GM19351 (cell line): ENCODE measurements at regions not wholly inside any gene's neighbourhood (a gene's known extent, or its start where the extent isn't known, plus 50 kb on each side); places are given as distances from the start of the nearest gene placed in this dataset.

Experiments used
- ATAC-seq: cut with Tn5 transposase; IDR thresholded peaks from one replicate; pipeline ENCODE4 v1.9.1; 2021; ENCODE audit warnings: mild to moderate bottlenecking, moderate library complexity; ENCODE audit not compliant: unreplicated experiment

DNA sequence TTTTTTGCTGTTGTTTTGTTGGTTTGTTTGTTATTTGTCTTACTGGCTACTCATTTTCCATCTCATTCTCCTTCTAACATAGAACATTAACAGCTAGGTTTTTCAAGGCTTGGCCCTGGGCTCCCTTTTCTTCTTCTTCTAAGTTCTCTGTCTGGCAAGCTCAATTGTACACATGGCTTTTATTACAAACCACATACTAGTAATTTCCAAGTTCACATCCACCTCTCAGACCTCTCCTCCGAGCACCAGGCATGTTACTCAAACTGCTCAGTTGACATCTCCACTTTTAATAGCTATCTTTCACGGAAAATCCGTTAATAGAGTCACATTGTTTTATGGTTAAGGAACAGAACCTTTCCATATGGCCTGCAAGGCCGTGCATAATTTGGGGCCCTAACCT, 736.9 kb upstream of the ADAMTS5 start:
- ATAC-seq, result no peak

DNA sequence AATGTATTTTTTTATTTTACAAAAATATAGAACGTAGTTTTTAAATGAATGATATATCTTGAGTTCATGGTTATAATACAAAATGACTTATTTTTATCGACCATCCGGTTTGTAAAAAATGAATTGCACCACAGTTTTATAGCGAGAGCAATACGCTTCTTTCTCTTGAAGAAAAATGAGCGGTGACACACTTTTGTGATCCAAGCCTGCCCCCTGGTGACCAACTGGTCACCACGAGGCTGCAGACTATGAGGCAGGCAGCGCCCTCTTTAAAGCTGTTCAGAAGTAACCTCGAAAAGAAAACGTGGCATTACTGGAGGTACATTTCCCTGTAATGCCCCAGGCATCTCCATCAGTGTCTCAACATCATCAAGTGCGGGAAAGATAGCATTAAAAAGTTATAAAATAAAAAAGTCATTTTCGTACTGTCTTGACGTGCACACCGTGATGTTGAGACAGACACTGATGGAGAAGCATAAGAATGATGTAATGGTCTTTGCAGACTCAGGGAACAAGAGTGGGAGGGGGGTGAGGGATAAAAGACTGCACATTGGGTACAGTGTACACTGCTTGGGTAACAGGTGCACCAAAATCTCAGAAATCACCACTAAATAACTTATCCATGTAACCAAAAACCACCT, 734.2 kb upstream of the ADAMTS5 start:
- ATAC-seq, result peak; percentile 90

DNA sequence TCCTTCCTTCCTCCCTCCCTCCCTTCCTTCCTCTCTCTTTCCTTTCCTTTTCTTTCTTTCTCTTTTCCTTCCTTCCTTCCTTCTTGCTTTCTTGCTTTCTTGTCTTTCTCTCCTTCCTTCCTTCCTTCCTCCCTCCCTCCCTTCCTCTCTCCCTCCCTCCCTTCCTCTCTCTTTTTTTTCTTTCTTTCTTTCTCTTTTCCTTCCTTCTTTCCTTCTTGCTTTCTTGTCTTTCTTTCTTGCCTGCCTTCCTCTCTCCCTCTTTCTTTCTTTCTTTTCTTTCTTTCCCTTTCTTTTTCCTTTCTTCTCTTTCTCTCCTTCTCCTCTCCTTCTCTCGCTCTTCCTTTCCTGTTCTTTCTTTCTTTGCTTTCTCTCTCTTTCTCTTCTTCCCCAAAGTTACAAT, 728.4 kb upstream of the ADAMTS5 start:
- no peak for ATAC-seq

DNA sequence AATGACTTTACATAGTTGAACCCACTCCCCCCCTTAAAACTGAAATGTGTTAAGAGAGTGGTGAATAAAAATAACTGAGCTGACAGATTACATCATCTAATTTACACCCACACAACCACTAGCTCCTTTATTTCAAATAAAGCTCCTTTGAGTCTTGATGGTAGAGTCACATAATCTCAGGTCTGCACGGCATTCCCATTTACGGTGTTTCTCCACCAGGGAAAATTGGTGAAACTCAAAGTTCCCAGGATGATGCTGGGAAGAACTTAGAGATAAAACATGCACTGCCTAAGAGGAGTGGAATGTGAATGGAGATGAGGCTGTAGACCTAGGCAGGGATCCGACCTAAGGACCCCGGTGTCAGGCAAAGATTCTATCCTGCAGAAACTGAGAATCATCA, 727.8 kb upstream of the ADAMTS5 start:
- ATAC-seq, result no peak

DNA sequence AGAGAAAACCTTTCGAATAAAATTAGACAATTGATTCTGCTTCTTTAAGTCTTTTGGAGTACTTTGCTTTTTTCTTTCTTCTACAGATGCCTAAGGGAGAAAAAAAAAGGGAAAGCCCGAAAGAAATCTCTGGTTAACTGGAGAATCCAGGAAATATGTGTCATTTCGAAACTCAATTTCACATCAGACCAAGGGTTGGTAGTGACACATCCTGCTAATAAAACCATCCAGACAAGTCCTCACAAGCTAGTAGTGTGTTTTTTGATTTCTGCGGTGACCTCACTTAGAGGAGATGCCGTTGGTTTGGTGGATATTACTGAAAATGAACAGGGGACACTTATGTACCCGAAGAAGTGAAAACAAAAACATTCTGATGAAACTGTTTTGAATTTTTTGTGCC, 726.5 kb upstream of the ADAMTS5 start:
- no peak for ATAC-seq

DNA sequence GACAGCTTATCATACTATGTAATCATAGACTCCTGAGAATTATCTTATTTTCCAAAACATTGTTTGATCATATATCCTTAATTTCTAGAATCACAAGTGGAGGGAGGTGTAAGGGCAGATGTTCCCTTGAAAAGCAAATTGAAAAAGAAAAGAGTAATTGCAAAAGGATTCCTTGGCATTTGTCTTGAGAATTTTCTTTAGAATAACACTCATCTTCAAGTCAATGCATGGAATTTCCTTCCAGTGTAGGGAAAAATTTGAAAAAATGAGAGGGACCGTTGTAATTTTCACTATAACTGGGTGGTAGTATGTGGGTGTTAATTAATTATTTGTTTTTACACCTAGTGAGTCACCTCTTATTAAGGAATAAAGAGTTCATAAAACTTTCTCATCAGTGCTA, 724.6 kb upstream of the ADAMTS5 start:
- ATAC-seq, result no peak

DNA sequence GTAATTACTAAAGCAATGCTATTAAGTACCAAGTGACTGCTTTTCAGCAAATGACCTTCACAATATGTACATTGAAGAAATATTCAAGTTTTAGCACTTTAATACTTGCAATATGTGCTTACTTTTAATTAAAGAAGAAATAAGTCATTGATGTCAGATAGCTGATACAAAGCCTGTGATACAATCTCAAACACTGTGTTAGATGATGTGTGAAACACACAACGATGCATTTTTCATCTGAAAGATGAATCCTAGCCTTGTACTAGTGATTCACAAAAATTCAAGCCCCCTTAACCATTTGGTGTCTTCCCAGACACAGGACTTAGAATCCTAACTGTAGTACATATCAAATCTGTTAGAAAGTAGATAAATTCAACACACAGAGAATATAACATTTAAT, 724.1 kb upstream of the ADAMTS5 start:
- ATAC-seq, result no peak

DNA sequence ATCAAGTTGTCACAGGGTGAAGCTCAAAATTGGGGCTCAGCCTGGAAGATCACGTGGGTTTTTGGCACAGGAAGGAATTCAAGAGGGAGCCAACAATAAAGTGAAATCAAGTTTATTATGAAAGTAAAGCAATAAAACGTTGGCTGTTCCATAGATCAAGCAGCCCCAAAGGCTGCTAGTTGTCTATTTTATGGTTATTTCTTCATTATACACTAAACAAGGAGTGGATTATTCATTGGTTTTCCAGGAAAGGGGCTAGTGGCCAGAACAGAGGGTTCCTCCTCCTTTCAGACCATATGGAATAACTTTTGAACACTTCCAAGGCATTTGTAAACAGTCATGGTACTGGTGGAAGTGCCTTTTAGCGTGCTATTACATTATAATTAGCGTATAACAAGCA, 723.5 kb upstream of the ADAMTS5 start:
- no peak for ATAC-seq

DNA sequence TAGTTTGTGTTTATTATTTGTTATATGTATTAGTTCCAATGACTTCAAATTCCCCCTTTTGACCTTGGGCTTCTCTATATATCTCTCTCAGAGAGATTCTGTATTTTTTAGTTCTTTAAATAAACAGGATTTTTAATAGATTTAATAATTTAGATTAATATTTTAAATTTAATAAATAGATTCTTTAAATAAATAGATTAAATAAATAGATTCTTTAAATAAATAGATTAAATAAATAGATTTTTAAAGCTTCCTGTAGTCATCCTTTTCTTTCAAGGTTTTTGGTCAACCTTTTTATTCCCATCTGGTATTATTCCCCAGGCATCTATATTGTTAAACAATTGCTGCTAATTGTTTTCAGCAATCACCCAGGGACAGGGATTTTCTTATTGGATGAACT, 721.9 kb upstream of the ADAMTS5 start:
- ATAC-seq, result no peak

DNA sequence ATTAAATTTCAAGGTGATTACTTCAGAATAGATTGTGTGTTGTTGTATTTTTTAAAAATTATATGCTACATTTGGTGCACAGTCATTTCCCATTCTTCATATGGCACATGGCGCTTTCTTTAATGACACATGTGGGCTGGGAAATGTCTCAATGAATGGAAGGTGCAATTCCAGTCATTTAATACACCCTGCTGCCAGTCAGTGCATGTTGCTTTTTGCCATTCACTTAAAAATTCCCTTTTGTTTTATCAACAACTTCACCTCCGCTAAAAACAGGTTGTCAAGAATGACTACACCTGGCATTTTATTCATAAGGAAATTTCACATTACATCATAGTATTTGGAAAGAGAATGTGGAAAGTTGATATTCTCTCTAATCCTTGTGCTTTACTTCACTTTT, 716.4 kb upstream of the ADAMTS5 start:
- ATAC-seq, result no peak

DNA sequence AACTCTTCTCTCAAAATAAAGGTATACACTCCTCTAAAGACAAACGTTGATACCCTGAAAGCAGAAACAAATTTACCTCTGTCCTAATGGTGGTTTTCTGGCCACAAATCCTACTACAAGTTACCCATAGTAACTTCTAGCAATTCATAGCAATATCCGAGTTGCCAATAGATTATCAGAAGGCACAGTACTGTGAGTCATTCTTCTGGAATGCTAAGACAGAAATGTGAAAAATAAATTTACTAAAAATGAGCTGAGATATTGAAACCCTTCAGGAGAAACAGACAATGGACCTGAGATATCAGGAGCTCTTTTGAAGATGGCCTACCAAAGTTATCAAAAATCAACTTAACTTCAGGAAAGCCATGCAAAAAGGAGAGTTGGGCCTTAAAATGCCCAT, 715.0 kb upstream of the ADAMTS5 start:
- no peak for ATAC-seq

DNA sequence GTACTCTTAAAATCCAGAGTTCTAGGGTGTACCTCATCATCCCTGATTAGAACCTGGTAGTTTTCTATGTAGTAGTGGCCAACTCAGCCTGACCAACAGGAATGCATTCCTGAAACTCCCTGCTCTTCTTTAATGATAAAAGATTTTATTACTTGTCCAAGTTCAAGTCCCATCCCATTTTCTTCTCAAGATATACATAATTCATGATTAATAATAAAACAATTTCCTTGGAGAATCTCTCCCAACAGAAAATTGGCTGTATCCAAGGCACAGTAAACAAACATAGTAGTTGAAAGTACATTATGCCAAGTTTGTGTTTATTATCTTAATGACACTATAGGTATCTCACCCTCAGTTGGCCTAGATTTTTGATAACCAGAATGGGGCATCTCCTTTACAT, 714.1 kb upstream of the ADAMTS5 start:
- no peak for ATAC-seq

DNA sequence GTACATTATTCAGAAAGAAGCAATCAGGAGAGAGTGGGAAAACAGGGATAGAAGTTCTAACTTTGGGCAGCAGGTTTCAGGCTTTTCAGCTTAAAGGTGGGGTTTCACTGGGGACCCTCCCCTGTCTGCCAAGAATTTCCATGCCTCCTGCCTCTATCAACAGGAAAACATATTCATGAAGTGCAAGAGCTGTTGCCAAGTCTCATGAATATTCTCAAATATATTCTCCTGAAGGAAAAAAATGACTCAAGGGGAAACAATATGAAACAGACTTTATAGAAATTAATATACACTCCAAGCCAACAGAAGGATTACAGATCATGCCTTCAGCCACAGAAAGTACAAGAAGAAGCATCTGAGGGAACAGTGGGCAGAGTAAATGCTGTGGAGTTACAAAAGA, 713.3 kb upstream of the ADAMTS5 start:
- no peak for ATAC-seq

DNA sequence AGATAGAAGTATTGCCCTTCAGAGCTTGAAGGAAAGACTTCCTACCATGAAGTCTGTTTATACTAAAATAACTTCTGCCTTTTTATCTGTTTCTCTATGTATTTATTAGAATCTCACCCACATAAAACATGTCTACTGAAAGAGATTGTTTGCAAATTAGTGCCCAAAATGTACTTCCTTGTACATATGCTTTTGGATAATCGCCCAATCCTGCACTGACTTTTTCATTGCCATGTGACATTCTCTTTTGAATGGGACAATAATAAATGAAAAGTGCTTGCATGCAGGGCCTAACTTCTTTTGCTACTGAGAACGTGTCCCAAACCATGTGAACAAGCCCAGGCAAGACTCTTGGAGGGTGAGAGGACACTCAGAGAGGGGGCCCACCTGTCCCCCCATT, 711.6 kb upstream of the ADAMTS5 start:
- no peak for ATAC-seq

DNA sequence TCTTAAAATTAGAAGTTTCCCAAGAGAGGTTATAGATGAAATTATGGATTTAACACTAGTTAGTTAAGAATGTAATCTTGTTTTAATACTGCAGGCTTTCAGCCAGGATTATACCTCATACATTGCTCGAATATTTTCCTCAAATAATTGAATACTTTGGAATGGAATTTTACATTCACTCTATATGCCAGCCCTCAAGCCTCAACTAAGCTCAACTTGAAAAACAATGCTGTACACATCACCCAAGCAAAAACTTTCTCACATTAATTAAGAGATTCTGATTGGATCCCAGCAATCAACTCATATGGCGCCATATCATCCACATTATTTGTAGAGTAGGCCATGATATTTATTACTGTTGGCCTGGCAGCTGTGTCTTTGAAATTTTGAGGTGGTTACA, 710.7 kb upstream of the ADAMTS5 start:
- ATAC-seq, result no peak

DNA sequence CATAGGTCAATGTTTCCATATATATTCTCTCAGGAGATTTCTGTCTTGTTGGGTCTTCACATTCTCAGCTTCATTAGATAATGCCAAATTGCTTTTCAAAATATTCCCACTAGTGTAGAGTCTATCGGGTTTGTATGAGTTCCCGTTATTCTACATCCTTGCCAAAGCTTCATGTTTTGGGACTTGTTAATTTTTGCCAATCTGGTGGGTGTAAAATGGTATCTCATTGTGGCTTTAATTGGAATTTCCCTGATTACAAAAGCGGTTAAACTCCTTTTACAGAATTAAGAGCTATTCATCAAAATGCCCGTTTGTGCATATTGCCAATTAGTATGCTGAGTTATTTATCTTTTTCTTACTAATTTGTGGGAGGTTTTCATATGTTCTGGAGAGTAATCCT, 708.4 kb upstream of the ADAMTS5 start:
- ATAC-seq, result no peak

DNA sequence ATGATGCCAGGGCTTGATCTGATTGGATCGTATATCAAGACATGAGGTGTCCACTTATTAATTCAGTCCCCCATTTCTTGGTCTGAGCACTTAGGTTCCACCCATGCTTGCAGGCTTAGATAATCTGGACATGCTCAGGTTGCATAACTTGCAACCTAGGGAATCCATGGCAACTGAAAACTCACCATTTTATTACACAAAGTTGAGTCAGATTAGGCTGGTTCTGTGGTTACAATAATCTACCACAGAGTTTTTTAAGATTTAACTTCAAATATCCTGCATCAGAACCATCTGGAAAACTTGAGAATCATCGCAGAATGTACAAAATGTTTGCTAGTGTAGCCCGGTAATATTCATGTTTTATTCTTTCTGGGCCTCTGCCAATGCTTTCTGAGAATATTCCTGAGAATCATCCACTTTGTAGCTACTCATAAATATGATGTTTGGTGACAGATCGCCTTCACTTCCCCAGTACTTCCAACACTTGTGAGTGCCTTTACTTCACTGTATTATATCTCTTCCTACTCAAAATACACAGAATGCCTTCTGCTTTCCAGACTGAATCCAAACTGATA, 707.2 kb upstream of the ADAMTS5 start:
- no peak for ATAC-seq

DNA sequence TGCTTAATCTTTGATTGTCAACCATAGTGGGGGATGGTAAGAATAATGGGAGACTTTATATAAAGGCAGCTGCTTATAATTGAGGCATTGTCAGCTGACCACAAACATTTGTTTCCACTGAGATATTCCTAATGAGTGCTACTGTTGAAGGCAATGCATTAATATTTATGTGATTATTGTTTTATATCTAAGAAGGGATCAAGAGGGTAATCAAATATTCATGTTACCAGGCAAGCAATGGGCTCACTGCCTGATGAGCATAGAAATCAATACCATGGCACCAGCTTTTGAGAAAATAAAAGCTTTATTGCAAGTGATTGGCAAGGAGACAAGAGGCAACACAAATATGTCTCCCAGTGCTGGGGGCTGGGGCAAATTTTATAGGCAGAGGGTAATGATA, 706.7 kb upstream of the ADAMTS5 start:
- no peak for ATAC-seq

DNA sequence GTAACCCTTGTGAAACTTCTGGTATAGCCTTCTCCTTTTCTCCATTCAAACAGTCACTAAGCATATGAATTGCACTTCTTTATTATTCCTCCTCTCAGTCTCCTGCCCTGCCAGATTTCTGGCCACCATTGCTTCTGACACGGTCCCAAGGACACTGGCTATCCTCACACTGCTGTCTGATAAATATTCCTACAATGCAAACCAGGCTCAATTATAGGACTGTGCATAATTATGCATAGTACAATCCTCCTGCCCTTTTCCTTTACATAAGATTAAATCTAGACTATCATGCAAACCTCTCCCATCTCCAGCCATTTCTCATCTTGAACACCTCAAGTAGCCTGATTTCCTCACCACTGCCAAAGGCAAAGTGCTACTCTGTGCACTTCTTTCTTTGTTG, 704.3 kb upstream of the ADAMTS5 start:
- ATAC-seq, result no peak

DNA sequence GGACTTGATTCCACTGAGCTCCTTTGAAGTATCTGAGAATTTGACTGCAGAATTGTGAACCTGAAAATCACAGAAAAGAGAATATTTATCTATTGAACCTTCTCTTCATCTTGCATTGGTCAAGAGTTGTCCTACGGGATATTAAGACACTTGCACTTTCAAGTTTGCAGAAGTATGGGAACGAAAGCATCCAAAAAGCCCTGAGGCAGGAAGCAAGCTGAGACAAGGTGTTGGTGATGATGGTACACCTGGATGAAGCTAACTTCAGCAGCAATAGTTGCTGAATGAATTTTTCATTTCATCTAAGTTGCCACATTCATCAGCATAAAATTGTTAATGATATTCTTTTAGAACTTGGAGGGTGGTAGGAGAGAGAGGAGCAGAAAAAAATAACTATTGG, 686.6 kb upstream of the ADAMTS5 start:
- ATAC-seq, result no peak

DNA sequence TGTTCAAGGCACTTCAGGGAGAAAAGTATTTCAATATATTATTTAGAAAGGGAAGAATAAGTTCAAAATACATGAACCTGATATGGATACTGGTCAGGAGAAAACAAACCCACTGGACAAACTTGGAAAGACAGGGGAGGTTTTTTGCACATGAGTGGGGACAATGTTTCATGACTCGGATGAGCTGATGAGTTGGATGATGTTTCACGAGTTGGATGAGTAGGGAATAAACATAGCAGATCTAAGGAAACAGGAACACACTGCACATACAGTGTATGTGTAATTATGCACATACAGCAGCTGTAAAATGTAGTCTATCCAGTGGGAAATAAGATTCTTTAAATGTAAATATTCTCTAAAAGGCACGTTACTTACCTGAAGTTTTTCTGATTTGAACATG, 682.9 kb upstream of the ADAMTS5 start:
- ATAC-seq, result no peak

DNA sequence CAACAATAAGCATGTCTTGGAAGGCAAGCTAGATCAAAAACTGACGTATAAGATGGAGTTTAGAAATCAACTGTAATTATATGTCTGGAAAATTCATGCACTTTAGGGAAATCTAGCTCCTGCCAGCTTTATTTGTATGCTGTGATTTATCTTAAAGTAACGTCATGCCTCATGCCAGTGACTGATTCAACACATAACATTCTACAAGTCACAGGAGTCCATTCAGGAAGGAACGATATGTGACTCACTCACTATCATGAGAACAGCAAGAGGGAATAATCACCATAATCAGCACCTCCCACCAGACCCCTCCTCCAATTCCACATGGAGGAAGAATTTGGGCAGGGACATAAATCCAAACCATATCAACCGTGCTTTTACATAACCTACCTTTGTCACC, 682.4 kb upstream of the ADAMTS5 start:
- no peak for ATAC-seq

DNA sequence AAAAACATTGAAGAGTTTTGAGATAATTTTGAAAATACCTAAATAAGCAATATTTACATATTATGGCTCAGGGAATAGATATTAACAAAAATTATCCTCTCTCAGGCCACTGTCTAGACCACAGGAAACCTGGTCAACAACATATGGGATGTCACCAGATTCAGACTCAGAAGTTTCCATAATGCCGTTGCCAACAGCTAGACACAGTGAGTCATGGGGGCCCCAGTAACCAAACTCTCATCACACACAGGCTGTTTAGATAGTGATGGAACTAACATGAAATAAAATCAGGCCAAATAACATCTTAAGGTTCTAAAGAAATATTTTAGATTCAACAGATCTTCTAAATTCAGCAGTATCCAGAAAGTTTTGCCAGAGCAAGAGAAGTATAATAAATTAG, 681.7 kb upstream of the ADAMTS5 start:
- ATAC-seq, result no peak
